ENCODE measurements at regions not wholly inside any gene's neighbourhood (a gene's known extent, or its start where the extent isn't known, plus 50 kb on each side); places are given as distances from the start of the nearest gene placed in this dataset.

- no peak for TF ChIP-seq CTCF (conservative IDR thresholded peaks at IDR 0.05)
- Histone ChIP-seq H3K27me3 (ENCODE audit: control insufficient read depth, insufficient read depth, low read length, poor library complexity, severe bottlenecking) (no peaks in the 10 kb centered on the region), H3K9ac (ENCODE audit: extremely low read depth, low read length, poor library complexity, severe bottlenecking) (no peak overlapping the region), H3K4me3 (ENCODE audit: low read length) (no peak overlapping the region), H3K27ac (ENCODE audit: low read depth, low read length) (no peak overlapping the region), H3K9me3 (ENCODE audit: control insufficient read depth, low read length) (peaks cover 6% of the 10 kb centered on the region), H3K4me1 (ENCODE audit: control insufficient read depth, insufficient read depth, low read length) (no peaks in the 10 kb centered on the region), H3K36me3 (ENCODE audit: control insufficient read depth, insufficient read depth, low read length) (no peaks in the 10 kb centered on the region)
- DNase-seq, result no peak
- H3K9me3 Mint-ChIP-seq, result peaks cover 9% of the 10 kb centered on the region
- no peak overlapping the region for H3K27ac Mint-ChIP-seq
- 87% methylated on average over 2 of the region's 2 CpGs; no CpG with 5 or more reads in 1 of the 2 experiments for WGBS, 2 experiments (ENCODE audit: insufficient coverage in 1 of 2, insufficient read length in 1 of 2)
- H3K4me1 Mint-ChIP-seq, result no peaks in the 10 kb centered on the region
- H3K36me3 Mint-ChIP-seq (ENCODE audit: low read depth), result no peaks in the 10 kb centered on the region
- no peak overlapping the region for H3K4me3 Mint-ChIP-seq
- no peaks in the 10 kb centered on the region for H3K27me3 Mint-ChIP-seq (ENCODE audit: insufficient read depth)
Measured at GRCh38 chr2:52794581-52794980, 973.0 kb upstream of the CHAC2 start.

DNA sequence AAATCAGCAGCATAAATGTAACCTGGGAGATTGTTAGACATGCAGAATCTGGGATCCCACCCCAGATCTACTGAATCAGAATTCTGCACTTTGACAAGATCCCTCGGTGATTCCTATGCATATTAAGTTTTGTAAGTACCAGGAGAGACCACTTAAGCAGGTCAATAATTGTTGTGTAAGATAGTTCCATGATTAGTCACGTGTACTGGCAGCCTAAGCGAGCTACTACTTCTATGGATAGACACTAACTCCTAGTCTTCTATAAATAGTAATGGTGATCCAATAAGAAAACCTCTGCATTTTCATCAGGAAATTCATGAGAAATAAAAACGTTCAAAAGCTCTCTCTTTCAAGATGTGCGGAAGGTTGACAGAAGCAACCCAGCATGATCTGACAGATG lies 988.2 kb upstream of the CHAC2 start:
- Histone ChIP-seq H3K36me3 (ENCODE audit: control insufficient read depth, insufficient read depth, low read length) (no peaks in the 10 kb centered on the region), H3K9ac (ENCODE audit: extremely low read depth, low read length, poor library complexity, severe bottlenecking) (no peak overlapping the region), H3K4me1 (ENCODE audit: control insufficient read depth, insufficient read depth, low read length) (no peaks in the 10 kb centered on the region), H3K27me3 (ENCODE audit: control insufficient read depth, insufficient read depth, low read length, poor library complexity, severe bottlenecking) (no peaks in the 10 kb centered on the region), H3K27ac (ENCODE audit: low read depth, low read length) (no peak overlapping the region), H3K9me3 (ENCODE audit: control insufficient read depth, low read length) (no peaks in the 10 kb centered on the region), H3K4me3 (ENCODE audit: low read length) (no peak overlapping the region)
- Mint-ChIP-seq H3K27ac (no peak overlapping the region), H3K36me3 (ENCODE audit: low read depth) (no peaks in the 10 kb centered on the region), H3K9me3 (no peaks in the 10 kb centered on the region), H3K27me3 (ENCODE audit: insufficient read depth) (no peaks in the 10 kb centered on the region), H3K4me1 (peaks cover 6% of the 10 kb centered on the region), H3K4me3 (no peak overlapping the region)
- 80 to 91% methylated on average over 2 to 5 of the region's 5 CpGs for WGBS, 2 experiments (ENCODE audit: insufficient coverage in 1 of 2, insufficient read length in 1 of 2)
- no peak for DNase-seq
- no peak for TF ChIP-seq CTCF (conservative IDR thresholded peaks at IDR 0.05)

GRCh38 chr2:52776571-52776970 lies 991.0 kb upstream of the CHAC2 start:
- WGBS, 2 experiments (ENCODE audit: insufficient coverage in 1 of 2, insufficient read length in 1 of 2), result no CpG with 5 or more reads among the region's 1 CpG
- Histone ChIP-seq H3K36me3 (ENCODE audit: control insufficient read depth, insufficient read depth, low read length) (no peaks in the 10 kb centered on the region), H3K4me3 (ENCODE audit: low read length) (no peak overlapping the region), H3K27ac (ENCODE audit: low read depth, low read length) (no peak overlapping the region), H3K4me1 (ENCODE audit: control insufficient read depth, insufficient read depth, low read length) (no peaks in the 10 kb centered on the region), H3K9ac (ENCODE audit: extremely low read depth, low read length, poor library complexity, severe bottlenecking) (no peak overlapping the region), H3K9me3 (ENCODE audit: control insufficient read depth, low read length) (no peaks in the 10 kb centered on the region), H3K27me3 (ENCODE audit: control insufficient read depth, insufficient read depth, low read length, poor library complexity, severe bottlenecking) (no peaks in the 10 kb centered on the region)
- no peaks in the 10 kb centered on the region for H3K36me3 Mint-ChIP-seq (ENCODE audit: low read depth)
- peaks cover 3% of the 10 kb centered on the region for H3K9me3 Mint-ChIP-seq
- no peak for DNase-seq
- H3K27ac Mint-ChIP-seq, result no peak overlapping the region
- no peaks in the 10 kb centered on the region for H3K27me3 Mint-ChIP-seq (ENCODE audit: insufficient read depth)
- no peak for TF ChIP-seq CTCF (conservative IDR thresholded peaks at IDR 0.05)
- H3K4me1 Mint-ChIP-seq, result peaks cover 6% of the 10 kb centered on the region
- H3K4me3 Mint-ChIP-seq, result no peak overlapping the region
